ENCODE measurements at regions not wholly inside any gene's neighbourhood (a gene's known extent, or its start where the extent isn't known, plus 50 kb on each side); places are given as distances from the start of the nearest gene placed in this dataset.

DNA sequence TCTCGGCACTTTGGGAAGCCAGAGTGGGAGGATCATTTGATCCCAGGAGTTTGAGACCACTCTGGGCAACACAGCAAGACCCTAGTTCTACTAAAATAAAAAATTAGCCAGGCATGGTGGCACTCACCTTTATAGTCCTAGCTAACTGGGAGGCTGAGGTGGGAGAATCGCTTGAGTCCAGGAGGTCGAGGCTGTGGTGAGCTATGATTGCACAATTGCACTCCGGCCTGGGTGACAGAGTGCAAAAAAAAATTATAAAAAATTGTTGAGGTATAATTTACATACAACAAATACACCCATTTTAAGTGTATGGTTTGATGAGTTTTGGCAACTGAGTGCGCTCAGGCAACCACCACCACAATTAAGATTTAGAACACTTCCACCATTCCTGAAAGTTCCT lies 108.5 kb upstream of the GADD45A start:
- Histone ChIP-seq H3K36me3 (ENCODE audit: control insufficient read depth, insufficient read depth, low read length) (no peaks in the 10 kb centered on the region), H3K9ac (ENCODE audit: low read depth, low read length) (no peak overlapping the region), H3K27me3 (ENCODE audit: control insufficient read depth, insufficient read depth, low read length) (no peaks in the 10 kb centered on the region), H3K9me3 (ENCODE audit: control insufficient read depth, insufficient read depth, low read length) (no peaks in the 10 kb centered on the region), H3K27ac (ENCODE audit: low read depth, low read length) (no peak overlapping the region), H3K4me3 (ENCODE audit: low read depth, low read length) (no peak overlapping the region), H3K4me1 (ENCODE audit: control insufficient read depth, insufficient read depth, low read length) (no peaks in the 10 kb centered on the region)

GRCh38 chr1:67577646-67578045 lies 107.4 kb upstream of the GADD45A start:
- Histone ChIP-seq H3K9me3 (ENCODE audit: control insufficient read depth, insufficient read depth, low read length) (no peaks in the 10 kb centered on the region), H3K27ac (ENCODE audit: low read depth, low read length) (no peak overlapping the region), H3K9ac (ENCODE audit: low read depth, low read length) (no peak overlapping the region), H3K27me3 (ENCODE audit: control insufficient read depth, insufficient read depth, low read length) (no peaks in the 10 kb centered on the region), H3K4me3 (ENCODE audit: low read depth, low read length) (no peak overlapping the region), H3K4me1 (ENCODE audit: control insufficient read depth, insufficient read depth, low read length) (no peaks in the 10 kb centered on the region), H3K36me3 (ENCODE audit: control insufficient read depth, insufficient read depth, low read length) (no peaks in the 10 kb centered on the region)

GRCh38 chr1:67578397-67579020 lies 106.5 kb upstream of the GADD45A start:
- no peaks in the 10 kb centered on the region for H3K27me3 ChIP-seq (ENCODE audit: control insufficient read depth, insufficient read depth, low read length)
- H3K36me3 ChIP-seq (ENCODE audit: control insufficient read depth, insufficient read depth, low read length), result no peaks in the 10 kb centered on the region
- no peaks in the 10 kb centered on the region for H3K4me1 ChIP-seq (ENCODE audit: control insufficient read depth, insufficient read depth, low read length)
- H3K9me3 ChIP-seq (ENCODE audit: control insufficient read depth, insufficient read depth, low read length), result no peaks in the 10 kb centered on the region
- no peak overlapping the region for H3K4me3 ChIP-seq (ENCODE audit: low read depth, low read length)
- no peak overlapping the region for H3K27ac ChIP-seq (ENCODE audit: low read depth, low read length)
- H3K9ac ChIP-seq (ENCODE audit: low read depth, low read length), result no peak overlapping the region

- Histone ChIP-seq H3K36me3 (ENCODE audit: control insufficient read depth, insufficient read depth, low read length) (no peaks in the 10 kb centered on the region), H3K4me3 (ENCODE audit: low read depth, low read length) (no peak overlapping the region), H3K9ac (ENCODE audit: low read depth, low read length) (no peak overlapping the region), H3K27me3 (ENCODE audit: control insufficient read depth, insufficient read depth, low read length) (no peaks in the 10 kb centered on the region), H3K9me3 (ENCODE audit: control insufficient read depth, insufficient read depth, low read length) (no peaks in the 10 kb centered on the region), H3K27ac (ENCODE audit: low read depth, low read length) (no peak overlapping the region), H3K4me1 (ENCODE audit: control insufficient read depth, insufficient read depth, low read length) (no peaks in the 10 kb centered on the region)
Measured at GRCh38 chr1:67579623-67580394, 105.2 kb upstream of the GADD45A start.

- Histone ChIP-seq H3K27ac (ENCODE audit: low read depth, low read length) (no peak overlapping the region), H3K36me3 (ENCODE audit: control insufficient read depth, insufficient read depth, low read length) (no peaks in the 10 kb centered on the region), H3K4me3 (ENCODE audit: low read depth, low read length) (no peak overlapping the region), H3K4me1 (ENCODE audit: control insufficient read depth, insufficient read depth, low read length) (no peaks in the 10 kb centered on the region), H3K9me3 (ENCODE audit: control insufficient read depth, insufficient read depth, low read length) (no peaks in the 10 kb centered on the region), H3K9ac (ENCODE audit: low read depth, low read length) (no peak overlapping the region), H3K27me3 (ENCODE audit: control insufficient read depth, insufficient read depth, low read length) (no peaks in the 10 kb centered on the region)
Measured at GRCh38 chr1:67580691-67581403, 104.2 kb upstream of the GADD45A start.

- Histone ChIP-seq H3K4me1 (ENCODE audit: control insufficient read depth, insufficient read depth, low read length) (no peaks in the 10 kb centered on the region), H3K4me3 (ENCODE audit: low read depth, low read length) (no peak overlapping the region), H3K9me3 (ENCODE audit: control insufficient read depth, insufficient read depth, low read length) (no peaks in the 10 kb centered on the region), H3K9ac (ENCODE audit: low read depth, low read length) (no peak overlapping the region), H3K36me3 (ENCODE audit: control insufficient read depth, insufficient read depth, low read length) (no peaks in the 10 kb centered on the region), H3K27me3 (ENCODE audit: control insufficient read depth, insufficient read depth, low read length) (no peaks in the 10 kb centered on the region), H3K27ac (ENCODE audit: low read depth, low read length) (no peak overlapping the region)
Measured at GRCh38 chr1:67582625-67583461, 102.2 kb upstream of the GADD45A start.

GRCh38 chr1:67583462-67583950 lies 101.5 kb upstream of the GADD45A start:
- H3K9ac ChIP-seq (ENCODE audit: low read depth, low read length), result no peak overlapping the region
- no peaks in the 10 kb centered on the region for H3K27me3 ChIP-seq (ENCODE audit: control insufficient read depth, insufficient read depth, low read length)
- H3K4me3 ChIP-seq (ENCODE audit: low read depth, low read length), result no peak overlapping the region
- H3K36me3 ChIP-seq (ENCODE audit: control insufficient read depth, insufficient read depth, low read length), result no peaks in the 10 kb centered on the region
- H3K9me3 ChIP-seq (ENCODE audit: control insufficient read depth, insufficient read depth, low read length), result no peaks in the 10 kb centered on the region
- no peak overlapping the region for H3K27ac ChIP-seq (ENCODE audit: low read depth, low read length)
- no peaks in the 10 kb centered on the region for H3K4me1 ChIP-seq (ENCODE audit: control insufficient read depth, insufficient read depth, low read length)

- Histone ChIP-seq H3K36me3 (ENCODE audit: control insufficient read depth, insufficient read depth, low read length) (no peaks in the 10 kb centered on the region), H3K27ac (ENCODE audit: low read depth, low read length) (no peak overlapping the region), H3K4me3 (ENCODE audit: low read depth, low read length) (no peak overlapping the region), H3K4me1 (ENCODE audit: control insufficient read depth, insufficient read depth, low read length) (peaks cover 4% of the 10 kb centered on the region; the same call in 1 of the 2 replicates), H3K27me3 (ENCODE audit: control insufficient read depth, insufficient read depth, low read length) (no peaks in the 10 kb centered on the region), H3K9me3 (ENCODE audit: control insufficient read depth, insufficient read depth, low read length) (no peaks in the 10 kb centered on the region), H3K9ac (ENCODE audit: low read depth, low read length) (no peak overlapping the region)
Measured at GRCh38 chr1:67584938-67585337, 100.1 kb upstream of the GADD45A start.

GRCh38 chr1:67586596-67586995 lies 98.4 kb upstream of the GADD45A start:
- Histone ChIP-seq H3K36me3 (ENCODE audit: control insufficient read depth, insufficient read depth, low read length) (no peaks in the 10 kb centered on the region), H3K9ac (ENCODE audit: low read depth, low read length) (no peak overlapping the region), H3K4me1 (ENCODE audit: control insufficient read depth, insufficient read depth, low read length) (peaks cover 11% of the 10 kb centered on the region), H3K4me3 (ENCODE audit: low read depth, low read length) (no peak overlapping the region), H3K27ac (ENCODE audit: low read depth, low read length) (no peak overlapping the region), H3K9me3 (ENCODE audit: control insufficient read depth, insufficient read depth, low read length) (no peaks in the 10 kb centered on the region), H3K27me3 (ENCODE audit: control insufficient read depth, insufficient read depth, low read length) (no peaks in the 10 kb centered on the region)

DNA sequence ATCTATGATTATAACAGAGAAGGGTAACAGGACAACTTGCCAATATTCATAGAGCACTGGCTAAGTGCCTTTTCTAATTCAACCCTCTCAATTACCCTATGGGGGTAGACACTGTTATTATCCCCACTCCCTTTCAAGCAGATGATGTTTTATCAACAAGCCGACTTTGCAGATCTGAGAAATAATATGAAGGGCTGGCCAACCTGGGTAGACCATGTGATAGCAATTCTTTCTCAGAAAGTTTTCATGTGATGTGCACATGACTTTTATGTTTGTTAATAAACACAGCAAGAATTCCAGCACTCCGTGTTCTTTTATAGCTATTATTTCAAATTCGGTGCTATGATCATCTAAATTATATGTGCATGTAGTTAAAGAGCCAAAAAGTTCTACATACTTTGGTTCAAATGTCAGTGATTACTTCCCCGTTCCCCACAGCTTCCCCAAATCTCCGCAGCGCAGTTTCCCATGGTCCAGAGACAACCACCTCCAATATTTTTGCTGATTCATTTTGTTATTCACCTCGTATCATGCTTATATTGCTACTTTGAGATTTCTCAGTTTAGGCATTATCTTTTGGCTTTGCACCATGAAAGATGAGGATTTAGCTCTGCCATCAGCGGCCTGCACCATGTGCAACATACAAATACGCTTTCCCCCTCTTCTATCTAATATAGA lies 96.7 kb upstream of the GADD45A start:
- no peak overlapping the region for H3K27ac ChIP-seq (ENCODE audit: low read depth, low read length)
- H3K4me1 ChIP-seq (ENCODE audit: control insufficient read depth, insufficient read depth, low read length), result peaks cover 11% of the 10 kb centered on the region
- no peaks in the 10 kb centered on the region for H3K36me3 ChIP-seq (ENCODE audit: control insufficient read depth, insufficient read depth, low read length)
- H3K9ac ChIP-seq (ENCODE audit: low read depth, low read length), result no peak overlapping the region
- no peak overlapping the region for H3K4me3 ChIP-seq (ENCODE audit: low read depth, low read length)
- H3K27me3 ChIP-seq (ENCODE audit: control insufficient read depth, insufficient read depth, low read length), result no peaks in the 10 kb centered on the region
- H3K9me3 ChIP-seq (ENCODE audit: control insufficient read depth, insufficient read depth, low read length), result no peaks in the 10 kb centered on the region

All from HUES48 (cell line).